Stimulated activated CD8-positive, alpha-beta memory T cell treated with anti-CD3 and anti-CD28 coated beads, Interleukin-7, amount 100 ng/mL, for 48 hours (primary cell): ENCODE measurements at regions not wholly inside any gene's neighbourhood (a gene's known extent, or its start where the extent isn't known, plus 50 kb on each side); places are given as distances from the start of the nearest gene placed in this dataset.

Source experiments
- DNase-seq, 2 donors: peaks; one replicate each; pipeline ENCODE4 v3.0.0-alpha.2; 2020; ENCODE audit warnings: low read depth in 1 of 2; ENCODE audit errors: extremely low read depth in 1 of 2

DNA sequence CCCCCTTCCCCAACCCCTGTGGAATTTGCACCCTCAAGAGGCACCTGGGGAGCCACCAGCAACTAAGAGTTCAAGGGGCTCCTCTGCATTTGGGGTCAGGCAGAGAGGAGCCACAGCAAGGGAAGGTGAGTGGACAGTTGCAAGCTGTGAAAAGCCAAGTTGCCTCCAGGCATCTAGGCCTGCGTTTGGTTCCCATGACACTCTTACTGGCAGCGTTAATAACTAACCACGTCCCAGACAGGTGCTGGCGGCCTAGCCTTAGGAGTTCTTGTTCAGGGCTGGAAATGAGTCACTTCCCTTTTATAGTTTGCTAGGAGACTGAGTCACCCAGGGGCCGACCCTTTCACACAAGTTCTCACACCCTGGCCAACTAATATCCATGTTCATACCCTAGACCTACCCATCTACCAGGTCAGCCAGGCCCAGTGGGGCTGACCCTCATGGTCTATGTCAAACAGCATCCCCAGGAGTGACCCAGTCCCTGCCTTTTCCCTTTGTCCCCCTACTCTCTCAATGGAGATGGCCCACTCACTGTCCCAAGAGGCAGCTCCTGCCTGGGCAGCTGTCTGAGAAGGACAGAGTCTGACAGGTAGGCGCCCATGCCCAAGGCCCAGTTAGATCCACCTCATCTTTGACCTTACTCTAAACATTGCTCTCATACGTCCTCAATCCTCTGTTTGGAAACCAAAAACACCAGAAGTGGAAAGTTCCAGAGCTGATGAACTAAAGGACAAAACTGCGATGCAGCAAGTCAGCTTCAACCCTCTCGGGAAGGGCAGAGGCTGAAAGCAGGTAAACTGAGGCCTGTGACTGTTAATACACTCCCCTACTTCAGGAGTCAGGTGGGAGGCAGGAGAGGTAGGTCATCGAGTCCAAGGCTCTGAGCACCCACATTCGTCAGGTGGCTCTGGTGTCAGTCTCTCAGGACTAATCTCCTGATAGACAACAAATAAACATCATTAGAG lies 300.6 kb downstream of the SOX9 start:
- peak; percentile 9 to 39 for DNase-seq

DNA sequence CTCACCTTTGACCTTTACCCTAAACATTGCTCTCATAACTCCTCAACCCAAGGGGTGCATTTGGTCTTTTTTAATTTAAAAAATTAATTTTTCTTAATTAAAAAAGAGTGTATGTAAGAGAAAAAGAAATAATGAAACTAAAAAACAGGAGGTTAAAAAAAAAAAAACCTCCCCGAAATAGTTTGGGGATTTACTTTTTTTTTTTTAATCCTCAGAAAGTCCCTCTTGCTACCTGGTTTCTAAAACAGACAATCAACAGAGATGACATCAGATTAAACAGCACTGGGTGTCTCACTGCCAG lies 301.3 kb downstream of the SOX9 start:
- DNase-seq = no peak

GRCh38 chr17:72422505-72423285 lies 301.9 kb downstream of the SOX9 start:
- DNase-seq = peak in 1 of 2 donors; percentile 19

DNA sequence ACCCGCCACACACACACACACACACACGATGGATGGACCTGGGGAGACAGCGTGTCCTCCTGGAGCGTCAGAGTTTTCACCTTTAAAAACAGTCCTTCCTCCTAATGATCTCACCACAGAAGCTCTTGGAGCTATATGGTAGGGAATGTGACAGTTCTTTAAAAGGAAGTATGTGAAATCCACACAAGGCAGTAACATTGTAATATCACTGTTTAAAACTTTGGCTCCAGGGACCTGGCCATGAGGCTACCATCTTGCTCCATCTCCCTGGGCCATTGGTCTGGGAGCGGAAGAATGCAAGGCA lies 302.4 kb downstream of the SOX9 start:
- no peak for DNase-seq

GRCh38 chr17:72423718-72424117 lies 302.9 kb downstream of the SOX9 start:
- DNase-seq = no peak

DNA sequence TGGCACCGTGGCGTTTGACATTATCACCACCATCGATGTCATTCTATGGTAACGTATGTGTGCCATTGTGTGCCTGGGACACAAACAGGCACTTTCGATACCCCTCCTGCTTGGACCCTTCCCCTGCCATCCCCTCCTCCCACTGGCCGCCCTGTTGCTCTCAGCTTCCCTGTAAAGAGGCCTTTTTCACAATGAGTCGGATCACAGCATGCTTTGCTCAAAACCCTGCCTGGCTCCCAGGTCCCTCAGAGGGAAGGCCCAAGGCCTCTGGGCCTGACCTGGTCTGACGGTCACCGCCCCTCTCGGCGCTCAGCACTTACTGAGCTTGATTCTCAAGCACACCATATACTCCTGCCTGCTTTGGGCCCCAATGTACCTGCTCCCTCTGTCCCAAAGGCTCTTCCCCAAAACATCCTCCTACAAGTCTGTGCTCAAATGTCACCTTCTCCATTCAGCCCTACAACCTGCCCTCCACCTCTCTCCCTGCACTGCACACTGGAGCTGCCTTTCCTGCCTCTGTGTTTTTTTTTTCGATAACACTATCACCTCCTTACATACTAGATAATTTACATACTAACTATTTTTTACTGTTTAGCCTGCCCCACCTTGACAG lies 303.8 kb downstream of the SOX9 start:
- no peak for DNase-seq

DNA sequence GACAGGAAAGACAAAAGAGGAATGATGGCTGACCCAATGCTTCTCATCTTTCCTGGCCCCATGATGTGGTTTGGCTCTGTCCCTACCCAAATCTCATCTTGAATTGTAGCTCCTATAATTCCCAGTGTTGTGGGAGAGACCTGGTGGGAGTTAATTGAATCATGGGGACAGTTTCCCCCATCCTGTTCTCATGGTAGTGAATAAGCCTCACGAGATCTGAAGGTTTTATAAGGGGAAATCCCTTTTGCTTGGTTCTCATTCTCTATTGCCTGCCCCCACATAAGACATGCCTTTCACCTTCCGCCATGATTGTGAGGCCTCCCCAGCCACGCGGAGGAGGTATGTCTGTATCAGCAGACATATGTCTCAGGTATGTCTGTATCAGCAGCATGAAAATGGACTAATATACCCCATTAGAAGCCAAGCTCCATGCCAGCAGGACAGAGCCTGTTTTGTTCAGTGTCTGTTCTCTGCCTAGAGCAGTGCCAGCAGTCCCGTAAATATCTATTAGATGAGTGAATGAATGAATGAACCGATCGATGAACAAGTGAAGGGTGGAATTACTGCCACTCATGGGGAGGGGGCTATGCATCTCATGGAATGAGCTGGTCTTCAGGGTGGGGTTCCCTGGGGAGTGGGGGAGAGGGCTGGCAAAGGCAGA lies 304.4 kb downstream of the SOX9 start:
- no peak for DNase-seq

DNA sequence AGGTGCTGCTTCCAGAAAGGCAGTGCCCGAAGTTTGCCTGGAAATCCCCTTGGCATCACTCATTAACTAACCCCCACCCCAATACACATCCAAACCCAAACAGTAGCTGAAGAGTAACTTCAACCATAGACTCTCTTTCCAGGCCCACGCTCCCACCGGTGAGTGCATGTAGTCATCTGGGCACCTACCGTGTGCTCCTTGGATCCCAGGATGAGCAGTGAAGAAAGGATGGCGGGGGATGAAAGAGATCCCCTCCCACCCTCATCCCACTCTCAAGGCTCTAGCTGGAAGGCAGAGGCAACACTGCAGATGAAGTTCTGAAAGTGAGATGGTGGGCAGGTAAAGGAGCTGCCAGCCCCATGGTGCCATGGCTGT lies 305.0 kb downstream of the SOX9 start:
- DNase-seq = no peak

DNA sequence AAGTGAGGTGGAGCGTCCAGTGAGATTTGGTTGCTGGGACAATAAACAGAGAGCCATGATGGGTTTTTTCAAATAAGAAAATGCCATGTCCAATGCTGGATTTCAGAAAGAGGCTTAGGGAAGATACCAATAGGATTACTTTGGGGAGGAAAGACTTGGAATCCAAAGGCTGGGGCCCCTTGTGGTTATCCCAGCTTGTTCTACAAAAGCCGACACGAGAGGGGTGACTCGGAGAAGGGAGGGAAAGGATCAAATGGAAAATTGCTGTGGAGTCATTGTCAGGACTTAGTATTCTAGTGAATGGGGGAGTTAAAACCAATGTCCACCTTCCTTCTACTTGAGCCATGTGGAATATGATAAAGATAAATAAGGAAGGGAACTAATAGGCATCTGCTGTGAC lies 305.5 kb downstream of the SOX9 start:
- no peak for DNase-seq

GRCh38 chr17:72426948-72427760 lies 306.3 kb downstream of the SOX9 start:
- DNase-seq = no peak

- DNase-seq = no peak
Observed at GRCh38 chr17:72427761-72428109, 306.9 kb downstream of the SOX9 start.

DNA sequence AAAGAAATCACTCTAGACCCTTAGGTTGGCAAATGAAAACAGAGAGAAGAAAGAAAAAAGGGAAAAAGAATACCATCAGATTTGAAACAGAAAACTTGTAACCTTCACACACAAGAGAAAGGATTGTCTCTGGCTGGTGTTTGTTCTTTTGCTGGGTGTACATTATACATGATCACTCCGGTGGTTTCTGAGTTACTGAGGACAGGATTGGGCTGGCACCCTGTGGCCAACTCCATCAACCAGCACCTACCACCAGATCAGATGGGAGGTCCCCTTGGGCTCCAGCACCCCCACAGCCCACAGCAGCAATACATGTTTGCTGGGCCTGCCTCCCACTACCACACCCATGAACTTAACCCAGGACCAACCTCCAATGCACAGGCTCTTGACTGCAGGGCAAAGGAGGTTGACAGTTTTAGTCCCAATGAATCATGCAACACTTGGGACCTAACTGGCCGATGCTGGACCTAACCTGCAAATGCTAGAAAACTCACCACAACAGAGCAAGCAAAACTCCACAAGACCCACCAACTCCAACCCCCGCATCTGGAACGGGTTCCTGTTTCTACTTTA lies 308.3 kb downstream of the SOX9 start:
- no peak for DNase-seq

GRCh38 chr17:72430611-72431432 lies 310.0 kb downstream of the SOX9 start:
- no peak for DNase-seq

GRCh38 chr17:72432143-72432621 lies 311.4 kb downstream of the SOX9 start:
- DNase-seq = no peak

DNA sequence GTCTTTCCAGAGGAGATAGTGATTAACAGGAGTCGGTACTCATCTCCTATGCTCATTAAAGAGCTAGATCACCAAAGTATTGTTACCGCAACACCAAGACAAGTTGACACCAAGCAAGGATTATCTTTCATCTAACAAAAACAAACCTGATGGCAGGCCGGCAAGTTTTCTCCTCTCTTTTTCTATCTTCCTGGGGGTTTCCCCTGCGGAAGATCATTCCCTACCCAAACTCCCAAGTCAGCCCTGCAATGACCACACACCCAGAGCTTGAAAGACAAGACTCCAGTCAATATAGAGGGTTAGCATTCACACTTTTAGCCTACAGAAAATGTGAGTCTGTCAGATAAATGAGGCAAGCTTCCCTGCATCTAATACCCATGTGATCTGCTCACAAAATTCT lies 312.1 kb downstream of the SOX9 start:
- no peak for DNase-seq

DNA sequence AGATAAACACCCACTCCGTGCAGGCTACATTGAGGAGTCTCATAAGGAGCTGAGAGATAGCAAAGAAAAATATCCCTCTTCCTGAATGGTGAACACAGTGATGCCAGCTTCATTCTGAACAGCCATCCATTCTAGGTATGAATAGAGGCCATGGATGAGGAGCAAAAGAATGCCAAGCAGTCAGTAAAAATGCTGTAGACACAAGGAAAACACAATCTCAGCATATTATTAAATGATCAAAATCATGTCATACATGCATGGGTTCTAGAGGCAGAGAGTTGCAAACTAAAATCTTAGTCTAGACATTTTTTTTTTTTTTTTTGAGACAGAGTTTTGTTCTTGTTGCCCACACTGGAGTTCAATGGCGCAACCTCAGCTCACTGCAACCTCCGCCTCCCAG lies 313.0 kb downstream of the SOX9 start:
- DNase-seq = no peak

GRCh38 chr17:72434581-72434980 lies 313.8 kb downstream of the SOX9 start:
- DNase-seq = no peak

GRCh38 chr17:72434991-72435618 lies 314.3 kb downstream of the SOX9 start:
- no peak for DNase-seq

GRCh38 chr17:72438783-72439182 lies 318.0 kb downstream of the SOX9 start:
- no peak for DNase-seq
